Activated T-helper 2 cell treated with anti-CD3 and anti-CD28 coated beads, Interferon-gamma antibody, Interleukin-2, Interleukin-4, amounts not matched to agents 10 μg/mL and 5 μg/mL and 100 μg/mL, durations not matched to agents 14 hours and 24 hours and 36 hours (primary cell): ENCODE measurements at regions not wholly inside any gene's neighbourhood (a gene's known extent, or its start where the extent isn't known, plus 50 kb on each side); places are given as distances from the start of the nearest gene placed in this dataset.

Experiments used
- DNase-seq: peaks from one replicate; pipeline ENCODE4 v3.0.0; 2021; ENCODE audit warnings: low spot score
- H3K27ac Mint-ChIP-seq: one replicate; pipeline ENCODE4 v1.8.0; 2021; ENCODE audit warnings: mixed read lengths
- H3K27me3 Mint-ChIP-seq: one replicate; pipeline ENCODE4 v1.8.0; 2021; ENCODE audit warnings: low read depth, mixed read lengths
- H3K36me3 Mint-ChIP-seq: one replicate; pipeline ENCODE4 v1.8.0; 2021; ENCODE audit warnings: low read depth, mixed read lengths
- H3K4me1 Mint-ChIP-seq: one replicate; pipeline ENCODE4 v1.8.0; 2021; ENCODE audit warnings: low read depth, mixed read lengths
- H3K4me3 Mint-ChIP-seq: one replicate; pipeline ENCODE4 v1.8.0; 2021; ENCODE audit warnings: low read depth, mild to moderate bottlenecking, moderate library complexity, mixed read lengths
- H3K9me3 Mint-ChIP-seq: one replicate; pipeline ENCODE4 v1.8.0; 2021; ENCODE audit warnings: mixed read lengths
- intact Hi-C: fragments of 100-400 bp; cut with micrococcal nuclease; formaldehyde crosslinking; loops from one replicate; pipeline ENCODE4 v1.15.1; 2023

- no peak for DNase-seq
- Mint-ChIP-seq H3K4me1 (no peaks in the 10 kb centered on the region), H3K9me3 (peaks cover 34% of the 10 kb centered on the region), H3K4me3 (no peak overlapping the region), H3K27me3 (no peaks in the 10 kb centered on the region), H3K27ac (no peak overlapping the region), H3K36me3 (no peaks in the 10 kb centered on the region)
- intact Hi-C loops: no loop called here
Observed at GRCh38 chr17:12568358-12569251, 97.1 kb upstream of the MYOCD start.

GRCh38 chr17:12571606-12572005, 94.1 kb upstream of the MYOCD start:
- no peak for DNase-seq
- Mint-ChIP-seq H3K4me3 (no peak overlapping the region), H3K9me3 (peaks cover 29% of the 10 kb centered on the region), H3K27ac (no peak overlapping the region), H3K4me1 (no peaks in the 10 kb centered on the region), H3K36me3 (no peaks in the 10 kb centered on the region), H3K27me3 (no peaks in the 10 kb centered on the region)
- intact Hi-C loops: no loop called here

- Mint-ChIP-seq H3K27ac (no peak overlapping the region), H3K36me3 (no peaks in the 10 kb centered on the region), H3K4me3 (no peak overlapping the region), H3K9me3 (peaks cover 30% of the 10 kb centered on the region), H3K4me1 (no peaks in the 10 kb centered on the region), H3K27me3 (no peaks in the 10 kb centered on the region)
- intact Hi-C loops: no loop called here
- no peak for DNase-seq
Observed at GRCh38 chr17:12574525-12574924, 91.2 kb upstream of the MYOCD start.

GRCh38 chr17:12575641-12576040, 90.0 kb upstream of the MYOCD start:
- H3K27me3 Mint-ChIP-seq: no peaks in the 10 kb centered on the region
- peaks cover 33% of the 10 kb centered on the region for H3K9me3 Mint-ChIP-seq
- no peak overlapping the region for H3K4me3 Mint-ChIP-seq
- intact Hi-C loops: no loop called here
- no peaks in the 10 kb centered on the region for H3K4me1 Mint-ChIP-seq
- H3K27ac Mint-ChIP-seq: no peak overlapping the region
- no peak for DNase-seq
- no peaks in the 10 kb centered on the region for H3K36me3 Mint-ChIP-seq

DNA sequence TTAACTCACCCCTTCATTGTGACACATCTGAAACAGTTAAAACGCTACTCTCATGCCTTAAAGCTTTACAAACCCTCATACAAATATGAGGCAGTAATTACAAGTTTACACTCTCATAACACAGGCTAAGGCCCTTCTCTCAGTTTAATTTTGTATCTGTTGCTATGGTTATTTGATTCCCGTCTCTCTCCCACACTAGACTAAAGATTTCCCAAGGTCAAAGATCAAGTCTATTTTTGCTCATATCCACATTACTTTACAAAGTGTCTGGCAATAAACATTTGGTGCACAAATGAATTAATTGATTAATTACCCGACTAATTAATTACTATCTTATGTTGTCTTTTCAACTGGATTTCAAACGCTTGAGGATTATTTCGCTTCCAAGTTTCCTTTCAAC, 86.4 kb upstream of the MYOCD start:
- no peak for DNase-seq
- Mint-ChIP-seq H3K27ac (no peak overlapping the region), H3K4me3 (no peak overlapping the region), H3K9me3 (peaks cover 46% of the 10 kb centered on the region), H3K27me3 (no peaks in the 10 kb centered on the region), H3K4me1 (no peaks in the 10 kb centered on the region), H3K36me3 (no peaks in the 10 kb centered on the region)
- intact Hi-C loops: no loop called here

- Mint-ChIP-seq H3K4me1 (no peaks in the 10 kb centered on the region), H3K27me3 (no peaks in the 10 kb centered on the region), H3K9me3 (peaks cover 50% of the 10 kb centered on the region), H3K4me3 (no peak overlapping the region), H3K27ac (no peak overlapping the region), H3K36me3 (no peaks in the 10 kb centered on the region)
- intact Hi-C loops: no loop called here
- DNase-seq: no peak
Observed at GRCh38 chr17:12580640-12581039, 85.0 kb upstream of the MYOCD start.

DNA sequence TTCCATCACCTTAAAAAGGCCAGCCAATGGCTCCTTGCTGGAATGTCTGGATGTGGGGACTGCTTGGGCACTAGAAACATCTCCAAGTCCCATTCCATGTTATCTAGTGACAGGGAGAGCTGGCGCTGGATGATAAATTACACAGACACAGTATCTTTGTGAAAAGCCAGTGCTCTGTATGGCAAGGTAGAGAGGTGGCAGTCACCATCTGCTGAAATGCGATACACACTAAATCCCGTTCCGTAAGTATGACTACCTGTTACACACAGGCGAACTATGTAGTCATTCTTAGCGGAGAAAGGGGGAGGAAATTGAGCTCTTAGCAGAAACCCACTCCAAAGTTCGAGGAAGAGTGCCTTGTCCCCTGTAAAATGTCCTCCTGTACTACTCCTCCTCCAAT, 81.0 kb upstream of the MYOCD start:
- H3K4me1 Mint-ChIP-seq: no peaks in the 10 kb centered on the region
- no peaks in the 10 kb centered on the region for H3K27me3 Mint-ChIP-seq
- peaks cover 58% of the 10 kb centered on the region for H3K9me3 Mint-ChIP-seq
- DNase-seq: no peak
- H3K4me3 Mint-ChIP-seq: no peak overlapping the region
- H3K36me3 Mint-ChIP-seq: no peaks in the 10 kb centered on the region
- intact Hi-C loops: no loop called here
- no peak overlapping the region for H3K27ac Mint-ChIP-seq

DNA sequence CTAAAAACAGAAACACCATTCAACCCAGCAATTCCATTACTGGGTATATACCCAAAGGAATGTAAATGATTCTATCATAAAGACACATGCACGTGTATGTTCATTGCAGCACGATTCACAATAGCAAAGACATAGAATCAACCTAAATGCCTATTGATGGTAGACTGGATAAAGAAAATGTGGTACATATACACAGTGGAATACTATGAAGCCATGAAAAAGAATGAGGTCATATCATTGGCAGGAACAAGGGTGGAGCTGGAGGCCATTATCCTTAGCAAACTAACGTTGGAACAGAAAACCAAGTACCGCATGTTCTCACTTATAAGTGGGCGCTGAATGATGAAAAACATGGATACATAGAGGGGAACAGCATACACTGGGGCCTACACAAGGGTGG, 77.2 kb upstream of the MYOCD start:
- intact Hi-C loops: no loop called here
- no peak overlapping the region for H3K27ac Mint-ChIP-seq
- H3K9me3 Mint-ChIP-seq: peaks cover 48% of the 10 kb centered on the region
- no peak for DNase-seq
- no peak overlapping the region for H3K4me3 Mint-ChIP-seq
- no peaks in the 10 kb centered on the region for H3K36me3 Mint-ChIP-seq
- no peaks in the 10 kb centered on the region for H3K4me1 Mint-ChIP-seq
- no peaks in the 10 kb centered on the region for H3K27me3 Mint-ChIP-seq

- H3K27me3 Mint-ChIP-seq: no peaks in the 10 kb centered on the region
- intact Hi-C loops: no loop called here
- no peak for DNase-seq
- no peaks in the 10 kb centered on the region for H3K4me1 Mint-ChIP-seq
- H3K36me3 Mint-ChIP-seq: no peaks in the 10 kb centered on the region
- no peak overlapping the region for H3K4me3 Mint-ChIP-seq
- no peak overlapping the region for H3K27ac Mint-ChIP-seq
- peaks cover 40% of the 10 kb centered on the region for H3K9me3 Mint-ChIP-seq
Observed at GRCh38 chr17:12590417-12590816, 75.3 kb upstream of the MYOCD start.

DNA sequence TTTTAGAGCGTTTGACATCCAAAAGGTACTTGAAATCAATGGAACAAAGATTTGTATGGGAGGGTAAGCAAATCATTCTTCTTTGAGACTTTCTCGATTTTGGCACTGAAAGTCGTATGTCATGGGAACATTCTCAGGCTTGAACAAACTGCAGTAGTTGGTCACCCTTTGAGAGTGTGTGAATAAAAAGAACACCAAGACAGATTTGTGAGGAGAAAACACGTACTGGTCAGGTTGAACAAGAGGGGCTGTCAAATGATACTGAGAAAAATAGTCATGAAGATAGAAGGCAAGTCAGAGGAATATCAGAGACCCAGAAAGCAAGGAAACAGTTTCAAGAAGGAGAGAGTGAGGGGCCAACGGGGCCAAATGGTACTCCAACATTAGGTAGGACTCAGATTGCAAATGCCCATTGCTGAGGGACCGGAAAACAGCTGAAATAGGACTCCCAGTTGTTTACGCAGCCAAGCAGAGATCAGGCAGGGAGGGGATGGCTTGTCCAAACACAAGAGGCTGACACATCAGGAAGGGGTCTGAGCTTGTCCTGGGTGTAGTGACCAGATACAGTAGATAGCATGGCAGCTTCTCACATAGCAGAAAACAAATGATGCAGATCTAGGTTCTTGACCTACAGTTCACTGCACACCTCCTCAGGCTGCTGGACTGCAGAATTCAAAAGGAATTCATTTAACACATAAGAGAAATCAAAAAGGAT, 74.5 kb upstream of the MYOCD start:
- Mint-ChIP-seq H3K9me3 (peaks cover 38% of the 10 kb centered on the region), H3K4me3 (no peak overlapping the region), H3K27me3 (no peaks in the 10 kb centered on the region), H3K4me1 (no peaks in the 10 kb centered on the region), H3K36me3 (no peaks in the 10 kb centered on the region), H3K27ac (no peak overlapping the region)
- intact Hi-C loops: no loop called here
- DNase-seq: no peak

DNA sequence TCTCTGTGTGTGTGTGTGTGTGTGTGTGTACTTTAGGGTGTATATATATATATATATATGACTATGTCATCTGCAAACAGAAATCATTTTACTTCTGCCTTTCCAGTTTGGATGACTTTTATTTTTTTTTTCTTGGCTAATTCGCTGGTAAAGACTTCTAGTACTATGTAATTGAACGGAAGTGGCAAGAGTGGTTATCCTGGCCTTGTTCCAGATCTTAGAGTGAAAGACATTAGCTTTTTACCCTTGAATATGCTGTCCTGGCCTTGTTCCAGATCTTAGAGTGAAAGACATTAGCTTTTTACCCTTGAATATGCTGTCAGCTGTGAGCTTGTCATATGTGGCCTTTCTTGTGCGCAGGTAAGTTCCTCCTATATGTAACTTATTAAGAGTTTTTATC, 72.7 kb upstream of the MYOCD start:
- no peak for DNase-seq
- intact Hi-C loops: no loop called here
- H3K4me3 Mint-ChIP-seq: no peak overlapping the region
- H3K36me3 Mint-ChIP-seq: no peaks in the 10 kb centered on the region
- no peaks in the 10 kb centered on the region for H3K27me3 Mint-ChIP-seq
- H3K9me3 Mint-ChIP-seq: peaks cover 33% of the 10 kb centered on the region
- H3K4me1 Mint-ChIP-seq: no peaks in the 10 kb centered on the region
- no peak overlapping the region for H3K27ac Mint-ChIP-seq

- H3K4me3 Mint-ChIP-seq: no peak overlapping the region
- no peak overlapping the region for H3K27ac Mint-ChIP-seq
- intact Hi-C loops: no loop called here
- H3K27me3 Mint-ChIP-seq: no peaks in the 10 kb centered on the region
- peaks cover 26% of the 10 kb centered on the region for H3K9me3 Mint-ChIP-seq
- no peak for DNase-seq
- no peaks in the 10 kb centered on the region for H3K4me1 Mint-ChIP-seq
- no peaks in the 10 kb centered on the region for H3K36me3 Mint-ChIP-seq
Observed at GRCh38 chr17:12596961-12597360, 68.7 kb upstream of the MYOCD start.

- no peaks in the 10 kb centered on the region for H3K36me3 Mint-ChIP-seq
- H3K4me1 Mint-ChIP-seq: no peaks in the 10 kb centered on the region
- no peak overlapping the region for H3K27ac Mint-ChIP-seq
- no peak overlapping the region for H3K4me3 Mint-ChIP-seq
- no peak for DNase-seq
- H3K9me3 Mint-ChIP-seq: peaks cover 19% of the 10 kb centered on the region
- intact Hi-C loops: no loop called here
- H3K27me3 Mint-ChIP-seq: no peaks in the 10 kb centered on the region
Observed at GRCh38 chr17:12597895-12598294, 67.8 kb upstream of the MYOCD start.
